Calu3 (cell line): ENCODE measurements at regions not wholly inside any gene's neighbourhood (a gene's known extent, or its start where the extent isn't known, plus 50 kb on each side); places are given as distances from the start of the nearest gene placed in this dataset.

Experiments
- BruUV-seq: library from RNA; stranded (reverse); fragments of 400-500 nt; replicated peaks from 2 replicates; lab custom pipeline; 2021; lab: Mats Ljungman, UMichigan
- CTCF ChIA-PET: fragments of 300-600 bp; sonication (Branson Sonifier 250); formaldehyde crosslinking; loops from one replicate; lab custom pipeline; 2022; ENCODE audit warnings: antibody characterized with exemption; lab: Charles Lee
- DNase-seq: peaks from one replicate; pipeline ENCODE4 v3.0.0; 2022
- H3K27ac Mint-ChIP-seq: one replicate; pipeline ENCODE4 v1.8.0; 2022; ENCODE audit warnings: mixed read lengths; ENCODE audit not compliant: unreplicated experiment
- H3K27me3 Mint-ChIP-seq: one replicate; pipeline ENCODE4 v1.8.0; 2022; ENCODE audit warnings: mixed read lengths; ENCODE audit not compliant: unreplicated experiment
- H3K36me3 Mint-ChIP-seq: one replicate; pipeline ENCODE4 v1.8.0; 2022; ENCODE audit warnings: mild to moderate bottlenecking, moderate library complexity, mixed read lengths; ENCODE audit not compliant: insufficient read depth, unreplicated experiment
- H3K4me1 Mint-ChIP-seq: one replicate; pipeline ENCODE4 v1.8.0; 2022; ENCODE audit warnings: mild to moderate bottlenecking, low read depth, mixed read lengths; ENCODE audit not compliant: unreplicated experiment
- H3K4me3 Mint-ChIP-seq: one replicate; pipeline ENCODE4 v1.8.0; 2022; ENCODE audit warnings: mild to moderate bottlenecking, low read depth, moderate library complexity, mixed read lengths; ENCODE audit not compliant: unreplicated experiment
- H3K9me3 Mint-ChIP-seq: one replicate; pipeline ENCODE4 v1.8.0; 2022; ENCODE audit warnings: low read depth, mixed read lengths; ENCODE audit not compliant: unreplicated experiment
- CTCF ChIP-seq: fragments of 200-600 bp; IDR thresholded peaks from one replicate; pipeline ENCODE4 v1.8.0; 2022; ENCODE audit warnings: antibody characterized with exemption; ENCODE audit not compliant: unreplicated experiment
- intact Hi-C: fragments of 100-400 bp; cut with micrococcal nuclease; formaldehyde crosslinking; loops from one replicate; pipeline ENCODE4 v1.10.0; 2022; ENCODE audit not compliant: unreplicated experiment

DNA sequence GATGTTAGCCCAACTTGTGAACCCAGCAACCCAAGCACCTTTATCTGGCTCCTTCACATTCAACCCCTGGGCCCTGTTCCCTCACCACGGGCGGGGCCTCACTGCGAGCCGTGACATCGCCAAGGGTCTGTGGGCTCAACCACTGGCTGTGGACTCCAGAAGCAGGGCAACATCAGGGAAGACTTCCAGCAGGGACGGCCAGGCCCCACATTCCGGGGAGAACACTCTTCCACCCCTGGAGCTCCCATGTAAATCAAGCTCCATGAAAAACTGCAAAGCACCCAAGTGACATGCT, 175.3 kb downstream of the ERCC6L2 start:
- BruUV-seq: no TSS peak
- H3K27ac Mint-ChIP-seq: no peak overlapping the region
- no peaks in the 10 kb centered on the region for H3K36me3 Mint-ChIP-seq

DNA sequence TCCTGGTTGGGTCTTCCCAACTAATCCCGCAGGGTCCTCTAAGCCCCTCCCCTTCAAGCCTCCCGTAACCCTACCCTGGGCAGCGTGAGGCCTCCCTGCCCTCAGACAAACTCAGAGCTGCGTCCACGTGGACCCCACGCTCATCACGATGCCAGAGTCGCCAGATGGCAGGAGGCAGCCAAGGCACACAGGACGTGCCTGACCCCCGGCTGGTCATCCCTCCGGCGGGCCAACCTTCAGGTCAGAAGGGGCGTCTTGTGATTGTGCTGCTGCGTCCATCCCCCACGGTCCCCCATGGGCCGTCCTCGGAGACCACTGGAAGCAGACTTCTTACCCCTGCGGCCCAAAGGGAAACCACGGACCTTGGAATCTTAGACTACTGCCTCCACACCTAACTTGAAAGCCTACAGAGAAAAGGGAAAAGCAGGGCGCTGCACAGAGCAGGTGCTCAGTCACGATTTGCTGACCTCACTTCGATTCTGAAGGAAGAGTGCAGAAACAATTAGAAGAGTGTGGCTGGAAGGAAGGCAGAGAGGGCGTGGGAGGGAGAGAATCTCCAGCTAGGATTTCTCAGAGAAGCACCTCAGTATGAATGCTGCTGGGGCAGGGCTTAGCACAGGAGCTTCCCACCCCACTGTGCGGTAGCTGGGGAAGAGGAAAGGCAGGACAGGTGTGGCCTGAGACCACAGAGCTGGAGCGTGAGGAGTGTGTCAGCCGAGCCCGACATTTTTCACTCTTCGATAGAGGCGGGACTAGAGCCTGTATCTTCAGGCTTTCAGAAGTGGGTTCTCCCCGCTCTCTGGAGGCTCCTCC, 174.8 kb downstream of the ERCC6L2 start:
- no peak overlapping the region for H3K27ac Mint-ChIP-seq
- DNase-seq: no peak
- no peak for TF ChIP-seq CTCF
- no peak overlapping the region for H3K4me3 Mint-ChIP-seq
- CTCF ChIA-PET: no interaction called here
- H3K9me3 Mint-ChIP-seq: peaks cover 5% of the 10 kb centered on the region
- no TSS peak for BruUV-seq
- no peaks in the 10 kb centered on the region for H3K4me1 Mint-ChIP-seq
- no peaks in the 10 kb centered on the region for H3K36me3 Mint-ChIP-seq
- intact Hi-C loops: no loop called here
- H3K27me3 Mint-ChIP-seq: peaks cover 45% of the 10 kb centered on the region

More for the DNA sequence above, 175.3 kb downstream of the ERCC6L2 start:
- DNase-seq: no peak
- Mint-ChIP-seq H3K4me1 (no peaks in the 10 kb centered on the region), H3K27me3 (peaks cover 45% of the 10 kb centered on the region), H3K4me3 (no peak overlapping the region), H3K9me3 (peaks cover 5% of the 10 kb centered on the region)
- TF ChIP-seq CTCF: no peak
- intact Hi-C loops: no loop called here
- CTCF ChIA-PET: no interaction called here

- CTCF ChIA-PET: no interaction called here
- Mint-ChIP-seq H3K4me3 (no peak overlapping the region), H3K4me1 (no peaks in the 10 kb centered on the region), H3K36me3 (no peaks in the 10 kb centered on the region), H3K27me3 (peaks cover 37% of the 10 kb centered on the region), H3K27ac (no peak overlapping the region), H3K9me3 (peaks cover 4% of the 10 kb centered on the region)
- BruUV-seq: no TSS peak
- no peak for DNase-seq
- intact Hi-C loops: no loop called here
- no peak for TF ChIP-seq CTCF
Observed at GRCh38 chr9:96048956-96049831, 173.7 kb downstream of the ERCC6L2 start.

GRCh38 chr9:96048104-96048955, 172.8 kb downstream of the ERCC6L2 start:
- DNase-seq: no peak
- BruUV-seq: no TSS peak
- H3K36me3 Mint-ChIP-seq: no peaks in the 10 kb centered on the region
- no peaks in the 10 kb centered on the region for H3K9me3 Mint-ChIP-seq
- no peak overlapping the region for H3K27ac Mint-ChIP-seq
- CTCF ChIA-PET: interaction anchor here (0.7 kb wide), 1 partner anchor 274 kb away, joined by 4 read pairs; no protein-coding TSS in a partner anchor
- H3K4me1 Mint-ChIP-seq: no peaks in the 10 kb centered on the region
- TF ChIP-seq CTCF: no peak
- H3K4me3 Mint-ChIP-seq: no peak overlapping the region
- intact Hi-C loops: no loop called here
- H3K27me3 Mint-ChIP-seq: peaks cover 28% of the 10 kb centered on the region
